Colonic mucosa (tissue), 4 donors: ENCODE measurements at regions not wholly inside any gene's neighbourhood (a gene's known extent, or its start where the extent isn't known, plus 50 kb on each side); places are given as distances from the start of the nearest gene placed in this dataset.

Source experiments
- DNase-seq: peaks from one replicate; pipeline ENCODE4 v3.0.0-alpha.2; 2020
- H3K27ac ChIP-seq: fragments of 200-600 bp; one replicate; pipeline ENCODE4 v1.8.0; 2021
- H3K27me3 ChIP-seq: fragments of 200-600 bp; one replicate; pipeline ENCODE4 v1.8.0; 2021
- H3K36me3 ChIP-seq: fragments of 200-600 bp; one replicate; pipeline ENCODE4 v1.8.0; 2021
- H3K4me1 ChIP-seq: fragments of 200-600 bp; one replicate; pipeline ENCODE4 v1.8.0; 2021; ENCODE audit warnings: mild to moderate bottlenecking
- H3K4me3 ChIP-seq: fragments of 200-600 bp; one replicate; pipeline ENCODE4 v1.8.0; 2021
- H3K9ac ChIP-seq, 2 donors: one replicate each; pipeline ENCODE4 v1.7.0; 2013; ENCODE audit warnings: control low read depth in 2 of 2, low read depth in 2 of 2, low read length in 2 of 2
- H3K9me3 ChIP-seq: fragments of 200-600 bp; one replicate; pipeline ENCODE4 v1.8.0; 2021
- intact Hi-C: fragments of 100-400 bp; cut with DNase I; formaldehyde crosslinking; loops from one replicate; pipeline ENCODE4 v1.14.1; 2022
- TF ChIP-seq, protein P1 (sequence below): fragments of 200-600 bp; IDR thresholded peaks from one replicate; pipeline ENCODE4 v1.8.0; 2022; ENCODE audit warnings: antibody characterized with exemption, mild to moderate bottlenecking
- donor health status: healthy.
- donor health status: DM: no; HTN: no; CAD: no.
- donor health status: DM: no; HTN: no; CAD: no.

DNA sequence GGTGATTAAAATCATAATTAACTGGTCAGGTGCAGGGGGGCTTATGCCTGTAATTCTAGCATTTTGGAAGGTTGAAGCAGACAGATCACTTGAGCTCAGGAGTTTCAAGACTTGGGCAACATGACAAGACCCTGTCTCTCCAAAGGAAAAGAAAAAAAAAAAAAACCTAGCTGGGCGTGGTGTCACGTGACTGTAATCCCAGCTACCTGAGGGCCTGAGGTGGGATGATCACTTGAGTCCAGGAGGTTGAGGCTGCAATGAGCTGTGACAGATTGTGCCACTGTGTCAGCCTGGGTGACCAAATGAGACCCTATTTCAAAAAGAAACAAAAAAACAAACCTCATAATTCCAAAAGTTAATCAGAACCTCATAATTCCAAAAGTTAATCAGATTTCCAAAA is 505.5 kb downstream of the CDH8 start:
- intact Hi-C loops, result no loop called here
- no peak for DNase-seq

DNA sequence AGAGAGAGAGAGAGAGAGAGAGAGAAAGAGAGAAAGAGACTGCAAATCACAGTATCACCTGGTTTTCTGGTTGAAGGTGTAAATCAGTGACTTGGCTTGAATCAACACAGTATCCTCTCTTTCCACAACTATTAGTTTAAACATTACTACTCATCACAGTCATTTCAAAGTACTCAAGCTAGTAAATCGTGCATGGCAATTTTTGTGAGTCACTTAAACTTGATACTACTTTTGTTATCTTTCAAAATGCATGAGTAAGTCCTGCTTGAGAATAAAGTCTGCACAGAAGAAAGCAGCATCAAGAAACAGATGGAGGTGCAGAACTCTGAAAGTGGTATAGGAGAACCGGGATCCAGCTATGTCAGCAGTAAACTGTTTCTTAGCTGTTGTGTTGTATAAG is 535.4 kb downstream of the CDH8 start:
- intact Hi-C loops, result no loop called here
- no peak overlapping the region for H3K4me3 ChIP-seq
- no peak overlapping the region for H3K27ac ChIP-seq
- TF ChIP-seq, protein P1, sequence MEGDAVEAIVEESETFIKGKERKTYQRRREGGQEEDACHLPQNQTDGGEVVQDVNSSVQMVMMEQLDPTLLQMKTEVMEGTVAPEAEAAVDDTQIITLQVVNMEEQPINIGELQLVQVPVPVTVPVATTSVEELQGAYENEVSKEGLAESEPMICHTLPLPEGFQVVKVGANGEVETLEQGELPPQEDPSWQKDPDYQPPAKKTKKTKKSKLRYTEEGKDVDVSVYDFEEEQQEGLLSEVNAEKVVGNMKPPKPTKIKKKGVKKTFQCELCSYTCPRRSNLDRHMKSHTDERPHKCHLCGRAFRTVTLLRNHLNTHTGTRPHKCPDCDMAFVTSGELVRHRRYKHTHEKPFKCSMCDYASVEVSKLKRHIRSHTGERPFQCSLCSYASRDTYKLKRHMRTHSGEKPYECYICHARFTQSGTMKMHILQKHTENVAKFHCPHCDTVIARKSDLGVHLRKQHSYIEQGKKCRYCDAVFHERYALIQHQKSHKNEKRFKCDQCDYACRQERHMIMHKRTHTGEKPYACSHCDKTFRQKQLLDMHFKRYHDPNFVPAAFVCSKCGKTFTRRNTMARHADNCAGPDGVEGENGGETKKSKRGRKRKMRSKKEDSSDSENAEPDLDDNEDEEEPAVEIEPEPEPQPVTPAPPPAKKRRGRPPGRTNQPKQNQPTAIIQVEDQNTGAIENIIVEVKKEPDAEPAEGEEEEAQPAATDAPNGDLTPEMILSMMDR, result no peak
- no peaks in the 10 kb centered on the region for H3K4me1 ChIP-seq
- no peak for DNase-seq
- H3K9ac ChIP-seq, result no peak overlapping the region
- H3K27me3 ChIP-seq, result no peaks in the 10 kb centered on the region
- H3K36me3 ChIP-seq, result no peaks in the 10 kb centered on the region
- H3K9me3 ChIP-seq, result no peaks in the 10 kb centered on the region

More for the DNA sequence above, 505.5 kb downstream of the CDH8 start:
- Histone ChIP-seq H3K36me3 (no peaks in the 10 kb centered on the region), H3K9ac (no peak overlapping the region), H3K27me3 (no peaks in the 10 kb centered on the region), H3K27ac (no peak overlapping the region), H3K9me3 (no peaks in the 10 kb centered on the region), H3K4me1 (no peaks in the 10 kb centered on the region), H3K4me3 (no peak overlapping the region)
- TF ChIP-seq, protein P1, result no peak

DNA sequence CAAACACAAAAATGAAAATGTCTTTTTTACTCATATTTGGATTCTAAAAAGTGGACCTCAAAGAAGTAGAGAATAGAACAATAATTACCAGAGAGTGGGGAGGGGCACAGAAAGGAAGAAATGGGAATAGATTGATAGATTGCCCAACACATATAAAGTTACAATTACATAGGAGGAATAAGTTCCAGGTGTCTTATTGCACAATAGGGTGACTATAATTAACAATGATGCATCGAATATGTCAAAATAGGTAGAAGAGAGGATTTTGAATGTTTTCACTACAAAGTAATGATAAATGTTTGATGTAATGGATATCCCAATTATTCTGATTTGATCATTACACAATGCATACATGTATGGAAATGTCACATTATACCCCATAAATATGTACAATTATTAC is 556.0 kb downstream of the CDH8 start:
- Histone ChIP-seq H3K4me1 (no peaks in the 10 kb centered on the region), H3K27ac (no peak overlapping the region), H3K4me3 (no peak overlapping the region), H3K27me3 (no peaks in the 10 kb centered on the region), H3K9me3 (no peaks in the 10 kb centered on the region), H3K9ac (no peak overlapping the region), H3K36me3 (no peaks in the 10 kb centered on the region)
- intact Hi-C loops, result no loop called here
- TF ChIP-seq, protein P1, result no peak
- no peak for DNase-seq

DNA sequence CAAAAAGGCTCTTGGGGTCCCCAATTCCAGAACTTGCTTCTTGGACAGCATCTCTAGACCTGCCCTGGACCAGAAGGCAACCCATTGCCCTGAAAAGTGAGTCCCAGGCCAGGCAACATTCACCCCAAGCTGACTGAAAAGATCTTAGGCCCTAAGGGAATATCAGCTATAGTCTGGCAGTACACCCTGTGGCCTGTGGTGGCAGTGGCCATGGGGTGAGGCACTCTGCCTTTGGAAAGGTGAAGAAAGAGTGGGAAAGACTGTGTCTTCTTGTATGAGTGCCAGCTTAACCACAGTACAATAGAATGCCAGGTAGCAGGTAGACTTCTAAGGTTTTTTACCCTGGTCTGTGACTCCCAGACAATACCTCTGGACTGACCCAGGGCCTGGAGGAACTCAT is 564.5 kb downstream of the CDH8 start:
- H3K4me1 ChIP-seq, result no peaks in the 10 kb centered on the region
- TF ChIP-seq, protein P1, result no peak
- no peak overlapping the region for H3K4me3 ChIP-seq
- no peaks in the 10 kb centered on the region for H3K9me3 ChIP-seq
- no peak overlapping the region for H3K27ac ChIP-seq
- no peaks in the 10 kb centered on the region for H3K36me3 ChIP-seq
- DNase-seq, result no peak
- intact Hi-C loops, result no loop called here
- H3K9ac ChIP-seq, result no peak overlapping the region
- H3K27me3 ChIP-seq, result no peaks in the 10 kb centered on the region

DNA sequence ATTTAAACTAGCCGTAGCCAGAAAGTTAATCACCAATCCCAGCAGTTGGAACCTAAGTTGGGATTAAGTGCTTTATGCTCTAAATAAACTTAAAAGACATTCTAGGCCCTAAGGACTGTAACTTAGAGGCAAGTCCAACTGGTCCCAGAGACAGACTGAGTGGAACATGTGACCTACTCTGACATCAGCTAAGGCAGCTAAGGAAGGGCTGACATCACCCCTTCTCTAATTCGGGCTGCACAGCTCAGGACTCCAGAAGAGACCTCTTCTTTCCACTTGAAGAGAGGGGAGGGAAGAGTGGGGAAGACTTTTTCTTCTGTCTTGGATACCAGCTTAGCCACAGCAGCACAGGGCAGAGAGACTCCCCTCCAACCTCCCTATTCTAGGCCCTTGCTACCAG is 565.2 kb downstream of the CDH8 start:
- Histone ChIP-seq H3K27me3 (no peaks in the 10 kb centered on the region), H3K36me3 (no peaks in the 10 kb centered on the region), H3K27ac (no peak overlapping the region), H3K4me3 (no peak overlapping the region), H3K4me1 (no peaks in the 10 kb centered on the region), H3K9ac (no peak overlapping the region), H3K9me3 (no peaks in the 10 kb centered on the region)
- intact Hi-C loops, result no loop called here
- TF ChIP-seq, protein P1, result no peak
- no peak for DNase-seq

DNA sequence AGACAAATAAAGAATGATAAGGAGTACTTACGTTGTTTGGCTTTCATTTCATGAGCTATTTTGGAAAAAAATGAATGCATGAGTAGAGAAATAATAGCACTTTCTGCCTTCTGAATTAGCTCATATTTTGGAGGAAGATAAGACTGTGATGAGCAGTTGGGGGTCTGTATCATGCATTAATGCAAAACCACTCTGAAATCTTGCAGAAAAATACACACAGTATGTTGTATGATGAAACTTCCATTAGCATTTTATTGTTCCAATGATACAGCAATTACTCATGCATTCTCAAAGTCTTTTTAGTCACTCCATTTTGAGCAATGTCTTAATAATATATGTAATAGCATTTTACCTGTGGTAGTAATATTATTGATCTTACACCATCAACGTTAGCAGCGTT is 571.0 kb downstream of the CDH8 start:
- TF ChIP-seq, protein P1, result no peak
- Histone ChIP-seq H3K4me3 (no peak overlapping the region), H3K9me3 (no peaks in the 10 kb centered on the region), H3K4me1 (no peaks in the 10 kb centered on the region), H3K27ac (no peak overlapping the region), H3K27me3 (no peaks in the 10 kb centered on the region), H3K9ac (no peak overlapping the region), H3K36me3 (no peaks in the 10 kb centered on the region)
- DNase-seq, result no peak
- intact Hi-C loops, result no loop called here
